SJCRH30 (cell line): ENCODE measurements at regions not wholly inside any gene's neighbourhood (a gene's known extent, or its start where the extent isn't known, plus 50 kb on each side); places are given as distances from the start of the nearest gene placed in this dataset.

ENCODE experiments used
- DNase-seq, 2 experiments: peaks; one replicate each; pipeline ENCODE4 v3.0.0-alpha.2; 2015 to 2020
- H3K27ac ChIP-seq: fragments of 250-450 bp; sonication (Bioruptor Pico); 2 replicates; pipeline ENCODE4 v1.5.1; 2020; ENCODE audit warnings: mild to moderate bottlenecking, moderate library complexity
- H3K27me3 ChIP-seq: fragments of 250-450 bp; sonication (Bioruptor Pico); 2 replicates; pipeline ENCODE4 v1.5.1; 2020; ENCODE audit warnings: mild to moderate bottlenecking, moderate library complexity
- H3K36me3 ChIP-seq: fragments of 250-450 bp; sonication (Bioruptor Pico); 2 replicates; pipeline ENCODE4 v1.5.1; 2020; ENCODE audit warnings: mild to moderate bottlenecking, moderate library complexity
- H3K4me1 ChIP-seq: fragments of 250-450 bp; sonication (Bioruptor Pico); 2 replicates; pipeline ENCODE4 v1.5.1; 2020; ENCODE audit warnings: mild to moderate bottlenecking, moderate library complexity
- H3K4me3 ChIP-seq: fragments of 250-450 bp; sonication (Bioruptor Pico); 2 replicates; pipeline ENCODE4 v1.5.1; 2020; ENCODE audit warnings: mild to moderate bottlenecking, moderate library complexity
- H3K9me3 ChIP-seq: fragments of 250-450 bp; sonication (Bioruptor Pico); replicated peaks from 2 replicates; pipeline ENCODE4 v1.5.1; 2020; ENCODE audit warnings: mild to moderate bottlenecking, moderate library complexity

GRCh38 chr10:33955676-33956075, 621.2 kb upstream of the NRP1 start:
- H3K27me3 ChIP-seq, result no peaks in the 10 kb centered on the region
- DNase-seq, result no peak
- H3K4me1 ChIP-seq, result no peaks in the 10 kb centered on the region
- H3K36me3 ChIP-seq, result no peaks in the 10 kb centered on the region
- no peak overlapping the region for H3K4me3 ChIP-seq
- no peaks in the 10 kb centered on the region for H3K9me3 ChIP-seq
- H3K27ac ChIP-seq, result no peak overlapping the region

DNA sequence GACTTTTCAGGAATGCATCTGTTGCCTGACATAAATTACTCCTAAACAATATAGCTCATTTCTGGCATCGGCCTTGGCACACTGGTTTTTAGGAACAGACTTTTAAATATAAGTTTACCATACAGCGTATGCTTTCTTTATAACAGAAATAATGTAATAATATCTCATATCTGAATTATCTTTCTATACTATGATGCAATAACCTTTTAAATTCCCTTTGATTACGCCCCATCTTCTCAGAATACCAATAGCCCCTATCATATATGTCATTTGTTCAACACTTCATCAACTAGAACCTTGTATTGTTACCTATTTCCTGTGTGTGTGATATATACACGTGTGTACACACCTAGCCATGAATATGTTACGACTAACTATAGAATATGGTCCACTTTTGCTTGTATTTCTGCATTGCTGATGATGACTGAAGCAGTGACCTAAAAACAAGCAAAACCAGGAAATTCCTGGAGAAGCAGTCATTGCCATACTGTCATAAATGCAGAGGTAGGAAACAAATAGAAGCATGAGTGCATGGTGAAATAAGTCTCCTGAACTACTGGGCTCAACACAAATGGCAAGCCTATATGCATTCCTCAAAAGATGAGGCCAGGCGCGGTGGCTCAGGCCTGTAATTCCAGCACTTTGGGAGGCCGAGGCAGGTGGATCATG, 618.4 kb upstream of the NRP1 start:
- H3K36me3 ChIP-seq, result no peaks in the 10 kb centered on the region
- no peaks in the 10 kb centered on the region for H3K4me1 ChIP-seq
- H3K4me3 ChIP-seq, result no peak overlapping the region
- no peaks in the 10 kb centered on the region for H3K27me3 ChIP-seq
- no peaks in the 10 kb centered on the region for H3K9me3 ChIP-seq
- H3K27ac ChIP-seq, result no peak overlapping the region
- no peak for DNase-seq

DNA sequence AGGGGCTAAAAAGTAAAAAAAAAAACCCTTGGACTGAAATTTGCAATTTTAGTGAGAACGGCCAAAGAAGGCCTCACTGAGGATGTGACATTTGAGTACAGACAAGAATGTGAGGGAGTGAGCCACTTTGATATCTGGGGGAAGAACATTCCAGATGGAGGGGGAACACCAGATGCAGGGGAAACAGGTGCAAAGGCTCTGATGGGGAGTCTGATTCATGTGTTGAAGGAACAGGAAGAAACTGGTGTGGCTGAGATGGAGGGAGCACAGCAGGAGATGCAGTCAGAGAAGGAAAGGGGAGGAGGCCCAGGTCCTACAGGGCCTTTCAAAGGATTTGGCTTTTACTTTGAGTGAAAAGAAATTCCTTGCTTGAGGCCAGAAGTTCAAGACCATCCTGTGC, 615.7 kb upstream of the NRP1 start:
- no peak overlapping the region for H3K27ac ChIP-seq
- H3K36me3 ChIP-seq, result no peaks in the 10 kb centered on the region
- no peaks in the 10 kb centered on the region for H3K9me3 ChIP-seq
- H3K27me3 ChIP-seq, result no peaks in the 10 kb centered on the region
- no peak overlapping the region for H3K4me3 ChIP-seq
- H3K4me1 ChIP-seq, result no peaks in the 10 kb centered on the region
- DNase-seq, result peak; percentile 11 to 13

GRCh38 chr10:33947544-33947943, 613.1 kb upstream of the NRP1 start:
- Histone ChIP-seq H3K4me1 (no peaks in the 10 kb centered on the region), H3K9me3 (no peaks in the 10 kb centered on the region), H3K4me3 (no peak overlapping the region), H3K27me3 (no peaks in the 10 kb centered on the region), H3K27ac (no peak overlapping the region), H3K36me3 (no peaks in the 10 kb centered on the region)
- no peak for DNase-seq

DNA sequence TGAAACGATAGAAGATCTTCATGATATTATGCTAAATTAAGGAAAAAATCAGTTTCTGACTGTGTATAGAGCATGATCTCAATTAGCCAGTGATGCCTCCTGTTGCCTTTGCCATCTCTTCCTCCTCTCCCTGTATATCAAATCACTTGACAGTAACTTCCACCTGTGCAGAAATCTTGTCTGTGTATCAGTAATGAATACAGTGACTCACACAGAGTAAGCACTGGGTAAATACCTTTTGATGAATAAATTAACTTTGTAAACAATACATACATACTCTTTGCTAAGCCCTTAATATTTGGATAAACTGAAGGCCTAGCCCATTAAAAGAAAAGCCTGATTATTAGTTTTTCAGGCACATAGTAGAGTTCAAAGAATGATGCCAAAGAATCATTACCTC, 610.6 kb upstream of the NRP1 start:
- no peaks in the 10 kb centered on the region for H3K4me1 ChIP-seq
- H3K4me3 ChIP-seq, result no peak overlapping the region
- H3K36me3 ChIP-seq, result no peaks in the 10 kb centered on the region
- H3K27me3 ChIP-seq, result no peaks in the 10 kb centered on the region
- H3K27ac ChIP-seq, result no peak overlapping the region
- no peak for DNase-seq
- no peaks in the 10 kb centered on the region for H3K9me3 ChIP-seq

- H3K4me3 ChIP-seq, result no peak overlapping the region
- no peaks in the 10 kb centered on the region for H3K9me3 ChIP-seq
- H3K36me3 ChIP-seq, result no peaks in the 10 kb centered on the region
- no peak overlapping the region for H3K27ac ChIP-seq
- DNase-seq, result no peak
- H3K4me1 ChIP-seq, result no peaks in the 10 kb centered on the region
- no peaks in the 10 kb centered on the region for H3K27me3 ChIP-seq
These were observed 608.0 kb upstream of the NRP1 start for GRCh38 chr10:33942508-33942907.

GRCh38 chr10:33939892-33940291, 605.4 kb upstream of the NRP1 start:
- Histone ChIP-seq H3K36me3 (no peaks in the 10 kb centered on the region), H3K9me3 (no peaks in the 10 kb centered on the region), H3K27ac (no peak overlapping the region), H3K27me3 (no peaks in the 10 kb centered on the region), H3K4me1 (no peaks in the 10 kb centered on the region), H3K4me3 (no peak overlapping the region)
- DNase-seq, result no peak

DNA sequence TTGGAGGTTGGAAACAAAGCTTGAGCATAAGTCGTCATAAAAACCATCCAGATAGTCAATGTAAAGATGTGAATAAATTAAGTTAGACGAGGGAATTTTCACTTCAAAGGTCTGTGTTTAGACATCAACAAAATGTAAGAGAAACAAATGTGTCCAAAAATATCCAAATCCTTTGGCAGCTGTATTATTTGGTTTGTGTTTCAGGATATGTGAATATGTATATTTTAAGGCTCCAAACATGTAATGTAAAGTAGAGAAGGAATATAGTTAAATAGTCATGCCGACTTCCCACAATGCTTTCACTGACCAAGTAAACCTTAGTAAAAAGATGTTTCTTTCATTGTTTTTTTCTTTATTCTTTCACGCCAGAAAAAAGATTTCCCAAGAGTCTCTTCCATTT, 604.9 kb upstream of the NRP1 start:
- Histone ChIP-seq H3K4me3 (no peak overlapping the region), H3K9me3 (no peaks in the 10 kb centered on the region), H3K4me1 (no peaks in the 10 kb centered on the region), H3K36me3 (no peaks in the 10 kb centered on the region), H3K27ac (no peak overlapping the region), H3K27me3 (no peaks in the 10 kb centered on the region)
- DNase-seq, result no peak

DNA sequence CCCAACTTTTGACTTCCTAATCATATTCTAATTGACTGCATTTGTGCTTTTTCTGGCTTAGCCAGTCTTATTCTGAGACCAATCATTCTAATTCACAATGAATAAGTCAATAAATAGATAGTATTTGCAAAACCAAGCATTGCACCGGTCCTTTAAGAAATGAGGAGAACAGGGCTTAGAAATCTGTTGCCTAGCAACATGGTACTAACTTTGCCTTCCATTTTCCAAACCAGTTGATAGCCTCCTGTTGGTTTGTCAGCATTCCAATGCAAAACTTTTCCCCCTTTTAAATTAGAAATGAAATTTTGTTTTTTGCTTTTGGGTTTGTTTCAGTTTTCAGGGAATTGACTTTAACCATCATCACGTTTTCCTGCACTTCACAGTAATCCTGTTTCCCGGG, 603.5 kb upstream of the NRP1 start:
- H3K4me1 ChIP-seq, result no peaks in the 10 kb centered on the region
- no peaks in the 10 kb centered on the region for H3K9me3 ChIP-seq
- H3K36me3 ChIP-seq, result no peaks in the 10 kb centered on the region
- H3K27me3 ChIP-seq, result no peaks in the 10 kb centered on the region
- no peak overlapping the region for H3K27ac ChIP-seq
- no peak for DNase-seq
- H3K4me3 ChIP-seq, result no peak overlapping the region

GRCh38 chr10:33937036-33937730, 602.7 kb upstream of the NRP1 start:
- no peak for DNase-seq
- Histone ChIP-seq H3K27ac (no peak overlapping the region), H3K27me3 (no peaks in the 10 kb centered on the region), H3K4me1 (no peaks in the 10 kb centered on the region), H3K4me3 (no peak overlapping the region), H3K9me3 (no peaks in the 10 kb centered on the region), H3K36me3 (no peaks in the 10 kb centered on the region)

- H3K36me3 ChIP-seq, result no peaks in the 10 kb centered on the region
- no peaks in the 10 kb centered on the region for H3K9me3 ChIP-seq
- H3K27ac ChIP-seq, result no peak overlapping the region
- no peaks in the 10 kb centered on the region for H3K4me1 ChIP-seq
- H3K27me3 ChIP-seq, result no peaks in the 10 kb centered on the region
- H3K4me3 ChIP-seq, result no peak overlapping the region
- DNase-seq, result no peak
These were observed 600.9 kb upstream of the NRP1 start for GRCh38 chr10:33935350-33935749.

DNA sequence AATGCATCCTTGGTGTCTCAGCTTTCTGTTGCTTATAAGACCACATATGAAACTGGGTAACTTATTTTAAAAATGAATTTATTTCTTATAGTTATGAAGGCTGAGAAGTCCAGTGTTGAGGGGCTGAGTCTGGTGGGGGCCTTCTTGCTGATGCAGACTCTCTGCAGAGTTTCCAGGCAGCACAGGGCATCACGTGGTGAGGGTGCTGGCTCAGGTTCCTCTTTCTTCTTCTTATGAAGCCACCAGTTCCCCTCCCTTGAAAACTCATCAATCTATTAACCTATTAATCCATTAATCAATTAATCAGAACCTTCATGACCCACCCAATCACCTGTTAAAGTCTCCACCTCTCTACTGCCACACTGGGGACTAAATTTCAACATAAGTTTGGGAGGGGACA, 595.6 kb upstream of the NRP1 start:
- H3K4me1 ChIP-seq, result no peaks in the 10 kb centered on the region
- H3K27ac ChIP-seq, result no peak overlapping the region
- H3K36me3 ChIP-seq, result no peaks in the 10 kb centered on the region
- DNase-seq, result no peak
- H3K9me3 ChIP-seq, result no peaks in the 10 kb centered on the region
- no peak overlapping the region for H3K4me3 ChIP-seq
- H3K27me3 ChIP-seq, result no peaks in the 10 kb centered on the region

GRCh38 chr10:33927347-33927746, 592.9 kb upstream of the NRP1 start:
- no peaks in the 10 kb centered on the region for H3K27me3 ChIP-seq
- no peaks in the 10 kb centered on the region for H3K9me3 ChIP-seq
- no peak overlapping the region for H3K4me3 ChIP-seq
- DNase-seq, result peak; percentile 34 to 47
- no peaks in the 10 kb centered on the region for H3K36me3 ChIP-seq
- no peak overlapping the region for H3K27ac ChIP-seq
- H3K4me1 ChIP-seq, result no peaks in the 10 kb centered on the region

GRCh38 chr10:33921970-33922605, 587.6 kb upstream of the NRP1 start:
- Histone ChIP-seq H3K27ac (no peak overlapping the region), H3K9me3 (no peaks in the 10 kb centered on the region), H3K27me3 (no peaks in the 10 kb centered on the region), H3K4me1 (no peaks in the 10 kb centered on the region), H3K4me3 (no peak overlapping the region), H3K36me3 (no peaks in the 10 kb centered on the region)
- DNase-seq, result no peak

- H3K27me3 ChIP-seq, result no peaks in the 10 kb centered on the region
- no peak overlapping the region for H3K27ac ChIP-seq
- H3K36me3 ChIP-seq, result no peaks in the 10 kb centered on the region
- DNase-seq, result no peak
- H3K4me3 ChIP-seq, result no peak overlapping the region
- H3K9me3 ChIP-seq, result no peaks in the 10 kb centered on the region
- H3K4me1 ChIP-seq, result no peaks in the 10 kb centered on the region
These were observed 585.9 kb upstream of the NRP1 start for GRCh38 chr10:33920351-33920750.

DNA sequence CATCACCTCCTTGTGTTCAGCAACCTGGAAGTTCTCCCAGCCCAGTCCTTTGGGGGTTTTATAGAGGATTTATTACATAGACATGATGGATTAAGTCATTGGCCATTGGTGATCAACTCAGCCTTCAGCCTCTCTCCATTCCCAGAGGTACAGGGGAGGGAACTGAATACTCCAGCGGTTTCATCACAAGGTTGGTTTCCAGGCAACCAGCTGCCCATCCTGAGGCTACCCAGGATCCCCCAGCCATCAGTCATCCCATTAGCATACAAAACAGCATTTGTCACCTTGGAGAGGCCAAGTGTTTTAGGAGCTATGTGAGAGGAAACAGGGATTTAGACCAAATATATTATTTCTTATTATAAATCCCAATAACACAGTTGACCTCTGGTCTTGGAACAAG, 584.8 kb upstream of the NRP1 start:
- Histone ChIP-seq H3K4me1 (no peaks in the 10 kb centered on the region), H3K27ac (no peak overlapping the region), H3K4me3 (no peak overlapping the region), H3K36me3 (no peaks in the 10 kb centered on the region), H3K9me3 (no peaks in the 10 kb centered on the region), H3K27me3 (no peaks in the 10 kb centered on the region)
- DNase-seq, result no peak
